ENCODE measurements at regions not wholly inside any gene's neighbourhood (a gene's known extent, or its start where the extent isn't known, plus 50 kb on each side); places are given as distances from the start of the nearest gene placed in this dataset.

DNA sequence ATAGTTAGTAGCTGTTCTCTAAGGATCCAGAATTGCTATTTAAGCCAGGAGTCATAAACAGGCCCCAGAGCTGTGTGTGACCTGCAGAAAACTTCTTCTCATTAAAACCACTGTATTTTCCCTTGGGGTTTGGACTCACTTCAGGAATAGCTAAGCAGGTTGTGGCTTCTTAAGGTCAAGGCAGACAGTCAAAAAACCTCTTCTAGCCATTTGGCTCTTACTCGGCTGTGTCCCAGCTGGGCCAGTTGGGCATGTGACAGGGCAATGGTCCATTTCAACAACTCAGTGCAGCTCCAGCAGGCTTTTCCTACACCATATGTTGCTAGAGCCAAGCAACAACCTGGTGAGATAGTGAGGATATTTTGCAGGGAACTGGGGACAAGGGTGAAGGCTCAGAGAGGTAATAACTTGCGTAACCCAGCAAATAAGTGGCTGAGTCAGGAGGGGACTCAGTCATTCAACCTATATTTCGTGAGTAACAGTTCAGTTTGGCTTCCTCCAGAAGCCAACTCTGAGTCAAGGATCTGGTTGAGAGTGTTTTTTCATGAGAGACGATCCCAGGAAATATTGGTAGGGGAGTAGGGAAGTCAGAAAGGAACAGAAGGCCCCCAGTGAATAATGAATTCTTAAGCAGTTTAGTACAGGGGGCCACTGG is 115.4 kb upstream of the PPP2R2B start:
- Histone ChIP-seq H3K27me3 (ENCODE audit: control insufficient read depth in 4 of 4, insufficient read depth in 4 of 4, low read length in 3 of 4) (no peaks in the 10 kb centered on the region), H3K9me3 (ENCODE audit: control insufficient read depth in 4 of 4, low read length in 3 of 4) (peaks cover 0 to 3% (median 0%) of the 10 kb centered on the region in 4 donors), H3K27ac (ENCODE audit: low read depth in 1 of 2, low read length in 2 of 2) (no peak overlapping the region), H3K4me1 (ENCODE audit: control insufficient read depth in 4 of 4, insufficient read depth in 4 of 4, low read length in 3 of 4) (no peaks in the 10 kb centered on the region), H3K9ac (ENCODE audit: low read depth in 1 of 2, low read length in 2 of 2) (no peak overlapping the region), H3K4me3 (ENCODE audit: low read depth in 1 of 3, low read length in 3 of 3) (no peak overlapping the region), H3K36me3 (ENCODE audit: control insufficient read depth in 4 of 4, insufficient read depth in 3 of 4, low read depth in 1 of 4, low read length in 3 of 4) (no peaks in the 10 kb centered on the region)
- no peak for DNase-seq (ENCODE audit: low spot score)
- TF ChIP-seq NR2F2 (IDR thresholded peaks at IDR 0.05) (no peak), SP1 (IDR thresholded peaks at IDR 0.05) (no peak), TAF1 (conservative IDR thresholded peaks at IDR 0.05) (no peak), YY1 (IDR thresholded peaks at IDR 0.05) (no peak), FOXA1 (IDR thresholded peaks at IDR 0.05) (no peak), HNF4A (conservative IDR thresholded peaks at IDR 0.05) (no peak), REST (IDR thresholded peaks at IDR 0.05) (no peak), ATF3 (IDR thresholded peaks at IDR 0.05) (no peak), GABPA (IDR thresholded peaks at IDR 0.05 in 1 of 2, conservative IDR thresholded peaks at IDR 0.05 in 1 of 2) (no peak), ZBTB33 (IDR thresholded peaks at IDR 0.05) (no peak), JUND (IDR thresholded peaks at IDR 0.05) (no peak), RXRA (IDR thresholded peaks at IDR 0.05) (no peak), HNF4G (IDR thresholded peaks at IDR 0.05) (no peak), FOXA2 (IDR thresholded peaks at IDR 0.05) (no peak), RAD21 (IDR thresholded peaks at IDR 0.05) (no peak), CTCF (IDR thresholded peaks at IDR 0.05; ENCODE audit: low read depth, low read length, missing input control) (no peak), EGR1 (IDR thresholded peaks at IDR 0.05; ENCODE audit: low read depth in 2 of 2) (no peak), MAX (IDR thresholded peaks at IDR 0.05) (no peak)
- 70% methylated on average over 4 of the region's 4 CpGs for WGBS
